ENCODE measurements at regions not wholly inside any gene's neighbourhood (a gene's known extent, or its start where the extent isn't known, plus 50 kb on each side); places are given as distances from the start of the nearest gene placed in this dataset.

GRCh38 chr9:10700291-10700690, 87.5 kb upstream of the PTPRD start:
- TF ChIP-seq GATA2 (IDR thresholded peaks at IDR 0.05; ENCODE audit: low read depth, low read length), result no peak
- TF ChIP-seq GATA3 (IDR thresholded peaks at IDR 0.05; ENCODE audit: low read depth, low read length), result no peak
